ENCODE measurements at regions not wholly inside any gene's neighbourhood (a gene's known extent, or its start where the extent isn't known, plus 50 kb on each side); places are given as distances from the start of the nearest gene placed in this dataset.

DNA sequence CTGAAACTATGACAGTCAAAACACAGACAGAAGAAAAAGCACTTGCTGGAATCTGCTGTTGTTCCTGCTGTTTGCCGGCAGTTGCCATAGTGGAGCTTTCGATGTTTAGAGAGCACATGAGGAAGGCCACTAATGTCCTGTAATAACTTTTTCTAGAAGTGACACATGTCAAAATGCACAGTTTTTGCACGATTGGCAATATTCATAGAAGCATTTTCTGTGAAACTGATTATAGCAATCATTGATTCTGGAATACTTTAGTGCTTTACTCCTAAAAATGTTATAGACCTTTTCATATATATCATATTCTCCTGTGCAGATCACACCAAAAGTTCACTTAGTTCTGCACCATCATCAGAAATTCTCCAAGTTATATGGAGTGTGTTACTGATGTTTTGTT is 407.0 kb upstream of the SOX9 start:
- intact Hi-C loops (cut with micrococcal nuclease), result no loop called here
- Mint-ChIP-seq H3K4me3 (no peak overlapping the region), H3K36me3 (no peaks in the 10 kb centered on the region), H3K9me3 (peaks cover 17% of the 10 kb centered on the region), H3K4me1 (ENCODE audit: low read depth) (no peaks in the 10 kb centered on the region), H3K27me3 (no peaks in the 10 kb centered on the region), H3K27ac (no peak overlapping the region)
- ChIA-PET POLR2A (no interaction called here), CTCF (no interaction called here)
- no peak for DNase-seq

DNA sequence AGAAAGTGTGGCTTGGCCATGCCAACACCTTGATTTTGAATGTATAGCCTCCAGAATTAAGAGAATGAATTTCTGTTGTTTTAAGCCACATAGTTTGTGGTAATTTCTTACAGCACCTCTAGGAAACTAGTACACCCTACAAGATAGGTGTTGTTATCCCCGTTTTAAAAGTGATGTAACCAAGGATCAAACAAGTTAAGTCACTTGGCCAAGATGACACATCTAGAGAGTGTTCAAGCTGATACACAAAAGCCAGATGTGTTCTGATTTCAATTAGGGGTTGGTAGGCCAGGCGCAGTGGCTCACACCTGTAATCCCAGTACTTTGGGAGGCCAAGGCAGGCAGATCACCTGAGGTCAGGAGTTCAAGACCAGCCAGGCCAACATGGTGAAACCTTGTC is 396.5 kb upstream of the SOX9 start:
- CTCF ChIA-PET, result no interaction called here
- Mint-ChIP-seq H3K27me3 (no peaks in the 10 kb centered on the region), H3K4me3 (no peak overlapping the region), H3K4me1 (ENCODE audit: low read depth) (no peaks in the 10 kb centered on the region), H3K9me3 (peaks cover 3% of the 10 kb centered on the region), H3K27ac (no peak overlapping the region), H3K36me3 (no peaks in the 10 kb centered on the region)
- no peak for DNase-seq
- POLR2A ChIA-PET, result no interaction called here
- intact Hi-C loops (cut with micrococcal nuclease), result no loop called here

DNA sequence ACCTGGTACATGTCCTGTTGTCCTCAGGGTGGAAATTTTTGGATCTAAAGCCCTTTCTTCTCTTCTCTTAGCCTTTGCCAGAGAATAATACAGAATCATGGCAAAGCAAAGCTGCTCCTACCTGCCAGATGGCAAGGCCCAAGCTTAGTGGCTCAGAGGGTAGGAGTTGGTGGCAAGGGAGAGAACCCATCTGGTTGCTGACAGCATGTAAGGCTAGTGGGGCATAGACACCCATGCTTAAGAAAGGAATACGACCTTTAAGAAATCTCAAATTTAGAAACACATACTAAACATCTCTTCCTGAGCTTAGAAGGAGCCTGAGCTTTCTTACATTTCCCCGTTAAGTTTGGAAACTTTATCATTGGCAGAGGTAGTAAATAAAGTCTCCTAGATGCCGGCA is 395.0 kb upstream of the SOX9 start:
- intact Hi-C loops (cut with micrococcal nuclease), result no loop called here
- Mint-ChIP-seq H3K4me3 (no peak overlapping the region), H3K27ac (no peak overlapping the region), H3K36me3 (no peaks in the 10 kb centered on the region), H3K9me3 (peaks cover 3% of the 10 kb centered on the region), H3K4me1 (ENCODE audit: low read depth) (no peaks in the 10 kb centered on the region), H3K27me3 (no peaks in the 10 kb centered on the region)
- CTCF ChIA-PET, result no interaction called here
- POLR2A ChIA-PET, result no interaction called here
- no peak for DNase-seq

GRCh38 chr17:71726341-71726740 is 394.5 kb upstream of the SOX9 start:
- peaks cover 3% of the 10 kb centered on the region for H3K9me3 Mint-ChIP-seq
- no peak overlapping the region for H3K27ac Mint-ChIP-seq
- DNase-seq, result no peak
- H3K4me3 Mint-ChIP-seq, result no peak overlapping the region
- ChIA-PET POLR2A (no interaction called here), CTCF (no interaction called here)
- H3K27me3 Mint-ChIP-seq, result no peaks in the 10 kb centered on the region
- no peaks in the 10 kb centered on the region for H3K36me3 Mint-ChIP-seq
- H3K4me1 Mint-ChIP-seq (ENCODE audit: low read depth), result no peaks in the 10 kb centered on the region
- intact Hi-C loops (cut with micrococcal nuclease), result no loop called here

DNA sequence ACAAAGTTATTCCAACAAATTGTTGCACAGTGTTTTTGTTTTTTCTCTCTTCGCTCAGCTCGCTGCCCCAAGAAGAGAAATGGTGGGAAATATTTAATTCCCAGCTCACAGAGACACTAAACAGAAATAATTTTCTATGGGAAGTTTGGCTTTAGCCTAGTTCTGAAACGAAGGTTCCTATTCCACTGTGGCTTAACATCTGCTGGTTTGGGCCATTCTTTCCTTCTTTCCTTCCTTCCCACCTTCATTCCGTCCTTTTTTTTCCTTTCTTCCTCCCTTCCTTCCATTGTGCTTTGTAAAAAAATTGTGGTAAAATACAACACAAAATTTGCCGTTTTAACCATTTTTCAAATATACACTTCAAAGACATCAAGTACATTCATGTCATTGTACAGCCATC is 393.5 kb upstream of the SOX9 start:
- H3K27me3 Mint-ChIP-seq, result no peaks in the 10 kb centered on the region
- no peak for DNase-seq
- intact Hi-C loops (cut with micrococcal nuclease), result no loop called here
- H3K27ac Mint-ChIP-seq, result no peak overlapping the region
- ChIA-PET CTCF (no interaction called here), POLR2A (no interaction called here)
- H3K4me3 Mint-ChIP-seq, result no peak overlapping the region
- peaks cover 3% of the 10 kb centered on the region for H3K9me3 Mint-ChIP-seq
- no peaks in the 10 kb centered on the region for H3K4me1 Mint-ChIP-seq (ENCODE audit: low read depth)
- H3K36me3 Mint-ChIP-seq, result no peaks in the 10 kb centered on the region

- Mint-ChIP-seq H3K27me3 (no peaks in the 10 kb centered on the region), H3K4me1 (ENCODE audit: low read depth) (no peaks in the 10 kb centered on the region), H3K36me3 (no peaks in the 10 kb centered on the region), H3K4me3 (no peak overlapping the region), H3K9me3 (peaks cover 3% of the 10 kb centered on the region), H3K27ac (no peak overlapping the region)
- ChIA-PET POLR2A (no interaction called here), CTCF (no interaction called here)
- intact Hi-C loops (cut with micrococcal nuclease), result no loop called here
- DNase-seq, result no peak
Measured at GRCh38 chr17:71727723-71728122, 393.1 kb upstream of the SOX9 start.

DNA sequence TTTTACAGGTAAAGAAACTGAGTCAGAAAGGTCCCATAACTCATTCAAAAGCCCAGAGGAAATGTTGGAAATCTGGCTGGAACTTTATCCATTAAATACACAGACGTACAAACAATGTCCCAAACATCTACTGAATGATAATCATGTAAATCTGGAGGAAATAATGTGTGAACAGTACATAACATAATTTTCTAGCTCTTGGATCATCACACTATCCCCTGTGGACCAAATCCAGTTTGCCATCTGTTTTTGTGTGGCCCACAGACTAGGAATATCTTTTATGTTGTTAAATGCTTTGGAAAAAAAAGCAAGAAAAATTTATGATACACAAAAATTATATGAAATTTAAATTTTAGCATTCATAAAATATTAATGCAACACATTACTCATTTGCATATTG is 389.9 kb upstream of the SOX9 start:
- H3K4me1 Mint-ChIP-seq (ENCODE audit: low read depth), result no peaks in the 10 kb centered on the region
- H3K4me3 Mint-ChIP-seq, result no peak overlapping the region
- ChIA-PET CTCF (no interaction called here), POLR2A (no interaction called here)
- peaks cover 3% of the 10 kb centered on the region for H3K9me3 Mint-ChIP-seq
- DNase-seq, result no peak
- no peaks in the 10 kb centered on the region for H3K36me3 Mint-ChIP-seq
- H3K27me3 Mint-ChIP-seq, result no peaks in the 10 kb centered on the region
- no peak overlapping the region for H3K27ac Mint-ChIP-seq
- intact Hi-C loops (cut with micrococcal nuclease), result no loop called here

- Mint-ChIP-seq H3K27ac (no peak overlapping the region), H3K4me1 (ENCODE audit: low read depth) (no peaks in the 10 kb centered on the region), H3K9me3 (no peaks in the 10 kb centered on the region), H3K36me3 (no peaks in the 10 kb centered on the region), H3K4me3 (no peak overlapping the region), H3K27me3 (no peaks in the 10 kb centered on the region)
- intact Hi-C loops (cut with micrococcal nuclease), result no loop called here
- ChIA-PET CTCF (no interaction called here), POLR2A (no interaction called here)
- no peak for DNase-seq
Measured at GRCh38 chr17:71735893-71736292, 384.9 kb upstream of the SOX9 start.

- CTCF ChIA-PET, result no interaction called here
- DNase-seq, result no peak
- Mint-ChIP-seq H3K4me1 (ENCODE audit: low read depth) (no peaks in the 10 kb centered on the region), H3K4me3 (no peak overlapping the region), H3K9me3 (no peaks in the 10 kb centered on the region), H3K36me3 (no peaks in the 10 kb centered on the region), H3K27me3 (no peaks in the 10 kb centered on the region), H3K27ac (no peak overlapping the region)
- POLR2A ChIA-PET, result no interaction called here
- intact Hi-C loops (cut with micrococcal nuclease), result no loop called here
Measured at GRCh38 chr17:71740866-71741265, 380.0 kb upstream of the SOX9 start.

DNA sequence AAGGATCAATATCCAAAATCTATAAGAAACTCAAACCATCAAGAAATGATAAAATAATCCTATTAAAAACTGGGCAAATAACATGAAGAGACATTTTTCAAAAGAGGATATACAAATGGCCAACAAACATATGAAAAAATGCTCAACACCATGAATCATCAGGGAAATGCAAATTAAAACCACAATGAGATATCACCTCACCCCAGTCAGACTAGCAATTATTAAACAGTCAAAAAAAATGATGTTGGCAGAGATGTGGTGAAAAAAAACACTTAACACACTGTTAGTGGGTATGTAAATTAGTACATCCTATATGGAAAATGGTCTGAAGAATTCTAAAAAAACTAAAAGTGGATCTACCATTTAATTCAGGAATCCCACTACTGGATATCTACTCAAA is 379.0 kb upstream of the SOX9 start:
- no peaks in the 10 kb centered on the region for H3K36me3 Mint-ChIP-seq
- no peak overlapping the region for H3K27ac Mint-ChIP-seq
- no peak overlapping the region for H3K4me3 Mint-ChIP-seq
- no peaks in the 10 kb centered on the region for H3K9me3 Mint-ChIP-seq
- H3K27me3 Mint-ChIP-seq, result no peaks in the 10 kb centered on the region
- DNase-seq, result no peak
- intact Hi-C loops (cut with micrococcal nuclease), result no loop called here
- POLR2A ChIA-PET, result no interaction called here
- CTCF ChIA-PET, result no interaction called here
- H3K4me1 Mint-ChIP-seq (ENCODE audit: low read depth), result no peaks in the 10 kb centered on the region

- no peak overlapping the region for H3K4me3 Mint-ChIP-seq
- H3K27me3 Mint-ChIP-seq, result no peaks in the 10 kb centered on the region
- H3K9me3 Mint-ChIP-seq, result no peaks in the 10 kb centered on the region
- no peak for DNase-seq
- H3K27ac Mint-ChIP-seq, result no peak overlapping the region
- H3K36me3 Mint-ChIP-seq, result no peaks in the 10 kb centered on the region
- POLR2A ChIA-PET, result no interaction called here
- H3K4me1 Mint-ChIP-seq (ENCODE audit: low read depth), result no peaks in the 10 kb centered on the region
- CTCF ChIA-PET, result no interaction called here
- intact Hi-C loops (cut with micrococcal nuclease), result no loop called here
Measured at GRCh38 chr17:71748872-71749271, 371.9 kb upstream of the SOX9 start.

DNA sequence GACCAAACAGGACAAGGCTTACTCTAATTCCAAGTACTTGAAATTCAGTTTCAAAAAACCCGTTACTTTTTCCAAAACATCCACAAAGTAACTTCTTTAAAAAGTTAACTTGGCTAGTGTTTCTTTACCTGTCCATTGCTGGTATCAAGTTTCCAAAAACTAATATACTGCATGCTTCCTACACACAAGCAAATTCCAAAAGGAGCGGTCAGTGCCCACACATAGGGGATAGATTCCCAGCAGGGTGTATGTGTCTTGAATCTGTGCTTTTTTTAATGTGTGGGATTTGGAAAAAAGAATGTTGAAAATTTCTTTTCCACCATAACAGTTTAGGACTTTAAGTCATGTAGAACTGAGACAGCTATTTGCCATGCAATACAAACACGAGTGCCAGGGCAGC is 367.8 kb upstream of the SOX9 start:
- ChIA-PET CTCF (no interaction called here), POLR2A (no interaction called here)
- Mint-ChIP-seq H3K4me1 (ENCODE audit: low read depth) (no peaks in the 10 kb centered on the region), H3K27ac (no peak overlapping the region), H3K27me3 (no peaks in the 10 kb centered on the region), H3K36me3 (no peaks in the 10 kb centered on the region), H3K4me3 (no peak overlapping the region), H3K9me3 (no peaks in the 10 kb centered on the region)
- DNase-seq, result no peak
- intact Hi-C loops (cut with micrococcal nuclease), result no loop called here

GRCh38 chr17:71757156-71757555 is 363.7 kb upstream of the SOX9 start:
- Mint-ChIP-seq H3K36me3 (no peaks in the 10 kb centered on the region), H3K9me3 (peaks cover 5% of the 10 kb centered on the region), H3K4me1 (ENCODE audit: low read depth) (no peaks in the 10 kb centered on the region), H3K4me3 (no peak overlapping the region), H3K27me3 (no peaks in the 10 kb centered on the region), H3K27ac (no peak overlapping the region)
- intact Hi-C loops (cut with micrococcal nuclease), result no loop called here
- POLR2A ChIA-PET, result no interaction called here
- DNase-seq, result no peak
- CTCF ChIA-PET, result no interaction called here

DNA sequence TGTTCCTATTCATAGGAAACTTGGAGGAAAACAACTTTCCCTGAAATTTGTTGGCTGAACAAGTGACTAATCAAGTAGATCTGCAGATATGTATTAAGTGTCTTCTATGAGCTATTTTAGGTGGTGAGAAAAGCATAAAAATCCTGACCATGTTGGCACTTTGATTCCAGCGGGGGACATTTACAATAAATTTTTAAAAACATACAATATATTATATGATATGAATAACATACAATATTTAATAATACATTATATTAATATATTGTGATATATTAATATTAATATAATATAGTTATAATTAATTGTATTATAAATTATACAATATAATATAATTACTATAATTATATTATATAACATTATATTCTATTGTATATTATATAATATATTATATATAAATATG is 362.9 kb upstream of the SOX9 start:
- H3K4me3 Mint-ChIP-seq, result no peak overlapping the region

More for the DNA sequence above, 362.9 kb upstream of the SOX9 start:
- POLR2A ChIA-PET, result no interaction called here
- intact Hi-C loops (cut with micrococcal nuclease), result no loop called here
- no peak for DNase-seq
- CTCF ChIA-PET, result no interaction called here
- Mint-ChIP-seq H3K27ac (no peak overlapping the region), H3K4me1 (ENCODE audit: low read depth) (no peaks in the 10 kb centered on the region), H3K36me3 (no peaks in the 10 kb centered on the region), H3K27me3 (no peaks in the 10 kb centered on the region), H3K9me3 (peaks cover 7% of the 10 kb centered on the region)
